ENCODE measurements at regions not wholly inside any gene's neighbourhood (a gene's known extent, or its start where the extent isn't known, plus 50 kb on each side); places are given as distances from the start of the nearest gene placed in this dataset.

- TF ChIP-seq YY1 (IDR thresholded peaks at IDR 0.05; ENCODE audit: insufficient read depth, insufficient read length) (no peak), SUZ12 (IDR thresholded peaks at IDR 0.05; ENCODE audit: extremely low read depth, insufficient read depth, insufficient read length) (no peak)
Measured at GRCh38 chr13:59172076-59172475, 991.7 kb downstream of the DIAPH3 start.

Data from NT2/D1 (cell line).